Right atrium auricular region (tissue), 2 donors: ENCODE measurements at regions not wholly inside any gene's neighbourhood (a gene's known extent, or its start where the extent isn't known, plus 50 kb on each side); places are given as distances from the start of the nearest gene placed in this dataset.
"Not testable (repeated sequence)": the region's sequence is repeated elsewhere in the genome, so short reads cannot be mapped to it uniquely, and the experiment has no call there.

Source experiments
- DNase-seq: peaks from one replicate; pipeline ENCODE4 v3.0.0-alpha.2; 2019; ENCODE audit warnings: low spot score
- H3K27ac ChIP-seq, 2 donors: fragments of 200-600 bp; sonication (generic); 1 replicate in 1 of 2; 2 replicates in 1 of 2; pipeline ENCODE4 v1.5.1; 2016 to 2019
- H3K27me3 ChIP-seq, 2 donors: fragments of 200-600 bp; sonication (generic); one replicate each; pipeline versions ENCODE4 v1.5.1 to v1.6.0; 2017 to 2019
- H3K36me3 ChIP-seq: fragments of 200-600 bp; sonication (generic); one replicate; pipeline ENCODE4 v1.5.1; 2016
- H3K4me1 ChIP-seq, 2 donors: fragments of 200-600 bp; sonication (generic); one replicate each; pipeline versions ENCODE4 v1.5.1 to v1.6.0; 2017 to 2019
- H3K4me3 ChIP-seq, 2 donors: fragments of 200-600 bp; sonication (generic); 1 replicate in 1 of 2; 2 replicates in 1 of 2; pipeline ENCODE4 v1.5.1; 2017 to 2019; ENCODE audit warnings: mild to moderate bottlenecking in 1 of 2, moderate library complexity in 1 of 2
- H3K9me3 ChIP-seq, 2 donors: fragments of 200-600 bp; sonication (generic); one replicate each; pipeline ENCODE4 v1.5.1; 2019
- CTCF ChIP-seq, 2 donors: fragments of 200-600 bp; sonication (generic); IDR thresholded peaks; one replicate each; pipeline ENCODE4 v1.5.1; 2019; ENCODE audit warnings: antibody characterized with exemption in 2 of 2

- Histone ChIP-seq H3K27ac (no peak overlapping the region), H3K36me3 (no peaks in the 10 kb centered on the region), H3K9me3 (no peaks in the 10 kb centered on the region), H3K4me3 (peak overlapping the region in 1 of 2 donors; percentile 19), H3K4me1 (peaks cover 0 to 30% of the 10 kb centered on the region in 2 donors), H3K27me3 (no peaks in the 10 kb centered on the region)
- DNase-seq, result no peak
- TF ChIP-seq CTCF (IDR thresholded peaks at IDR 0.05), result peak; percentile 71 to 89
Observed at GRCh38 chr1:30085811-30086770, 637.3 kb downstream of the MATN1 start.

- Histone ChIP-seq H3K27me3 (no peaks in the 10 kb centered on the region), H3K4me1 (peaks cover 0 to 30% of the 10 kb centered on the region in 2 donors), H3K36me3 (no peaks in the 10 kb centered on the region), H3K9me3 (no peaks in the 10 kb centered on the region), H3K4me3 (no peak overlapping the region), H3K27ac (peak overlapping the region in 1 of 2 donors; percentile 33)
- no peak for DNase-seq
- TF ChIP-seq CTCF (IDR thresholded peaks at IDR 0.05), result no peak
Observed at GRCh38 chr1:30084909-30085571, 638.3 kb downstream of the MATN1 start.

GRCh38 chr1:30083800-30084464, 639.5 kb downstream of the MATN1 start:
- no peaks in the 10 kb centered on the region for H3K27me3 ChIP-seq
- H3K9me3 ChIP-seq, result no peaks in the 10 kb centered on the region
- no peak for TF ChIP-seq CTCF (IDR thresholded peaks at IDR 0.05)
- H3K36me3 ChIP-seq, result no peaks in the 10 kb centered on the region
- H3K27ac ChIP-seq, result peak overlapping the region; percentile 32 to 66
- H3K4me1 ChIP-seq, result peaks cover 0 to 30% of the 10 kb centered on the region in 2 donors
- no peak for DNase-seq
- H3K4me3 ChIP-seq, result no peak overlapping the region

GRCh38 chr1:30081379-30082102, 641.8 kb downstream of the MATN1 start:
- Histone ChIP-seq H3K4me3 (no peak overlapping the region), H3K27me3 (no peaks in the 10 kb centered on the region)

GRCh38 chr1:30075916-30076315, 647.5 kb downstream of the MATN1 start:
- not testable (repeated sequence) for H3K9me3 ChIP-seq

More at GRCh38 chr1:30081379-30082102, 641.8 kb downstream of the MATN1 start:
- no peak for DNase-seq
- H3K4me1 ChIP-seq, result peaks cover 0 to 30% of the 10 kb centered on the region in 2 donors
- no peak for TF ChIP-seq CTCF (IDR thresholded peaks at IDR 0.05)
- H3K27ac ChIP-seq, result no peak overlapping the region
- H3K36me3 ChIP-seq, result no peaks in the 10 kb centered on the region
- no peaks in the 10 kb centered on the region for H3K9me3 ChIP-seq

More at GRCh38 chr1:30075916-30076315, 647.5 kb downstream of the MATN1 start:
- H3K4me1 ChIP-seq, H3K27ac ChIP-seq, H3K36me3 ChIP-seq, H3K27me3 ChIP-seq, H3K4me3 ChIP-seq, DNase-seq: not testable (repeated sequence)
